ENCODE measurements at regions not wholly inside any gene's neighbourhood (a gene's known extent, or its start where the extent isn't known, plus 50 kb on each side); places are given as distances from the start of the nearest gene placed in this dataset.

DNA sequence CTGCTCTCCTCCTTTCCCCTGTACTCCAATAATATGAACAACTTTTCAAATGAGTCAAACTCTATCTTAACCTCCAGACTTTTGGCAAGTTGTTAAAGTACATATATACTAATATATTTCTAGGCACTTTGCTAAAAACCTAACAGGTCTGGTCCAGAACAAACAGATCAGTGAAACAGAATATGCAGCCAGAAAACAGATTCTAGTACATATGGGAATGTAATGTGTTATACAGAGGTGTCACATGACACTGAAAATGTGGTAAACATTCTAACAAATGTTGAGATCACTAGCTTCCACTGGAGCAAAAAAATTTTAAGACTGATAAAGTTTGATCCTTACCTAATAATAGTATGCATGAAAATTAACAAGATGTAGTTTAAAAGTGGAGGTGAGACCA lies 136.9 kb downstream of the OR2K2 start:
- no peak for DNase-seq

DNA sequence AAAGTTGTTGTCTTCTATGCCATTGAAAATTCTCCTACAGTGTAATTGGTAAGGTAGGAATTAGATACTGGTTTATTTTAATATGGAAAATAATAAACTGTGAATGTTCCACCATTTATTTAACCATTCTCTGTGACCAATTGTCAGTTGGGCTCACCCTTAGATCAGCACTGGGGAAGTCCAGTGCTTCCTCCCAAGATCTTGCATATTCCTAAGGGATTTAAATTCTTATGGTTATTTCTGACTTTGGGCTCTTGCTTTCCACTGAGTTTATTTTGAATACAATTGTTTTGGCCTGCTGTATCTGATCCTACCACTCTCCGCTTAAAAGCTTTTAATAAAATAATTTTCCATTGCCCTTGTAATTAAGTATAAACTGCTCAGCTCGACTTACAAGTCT lies 137.4 kb downstream of the OR2K2 start:
- DNase-seq = no peak

DNA sequence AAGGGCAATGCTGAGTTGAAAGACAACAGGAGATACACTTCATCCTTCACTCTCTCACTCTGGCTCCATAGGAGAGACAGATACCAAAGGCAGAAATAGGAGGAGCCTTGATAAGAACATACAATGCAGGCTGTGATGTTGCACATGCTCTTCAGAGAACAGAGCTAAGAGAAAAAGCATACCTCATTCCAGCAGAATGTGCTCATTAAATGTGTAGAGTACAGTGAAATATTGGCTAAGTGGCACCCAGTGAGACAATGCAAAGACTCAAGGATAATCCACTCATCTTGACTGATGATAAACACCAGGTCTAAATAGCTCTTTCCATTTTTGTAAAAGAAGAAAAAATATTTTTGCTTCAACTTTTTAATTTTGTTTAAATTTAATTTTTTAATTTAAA lies 139.7 kb downstream of the OR2K2 start:
- no peak for DNase-seq

DNA sequence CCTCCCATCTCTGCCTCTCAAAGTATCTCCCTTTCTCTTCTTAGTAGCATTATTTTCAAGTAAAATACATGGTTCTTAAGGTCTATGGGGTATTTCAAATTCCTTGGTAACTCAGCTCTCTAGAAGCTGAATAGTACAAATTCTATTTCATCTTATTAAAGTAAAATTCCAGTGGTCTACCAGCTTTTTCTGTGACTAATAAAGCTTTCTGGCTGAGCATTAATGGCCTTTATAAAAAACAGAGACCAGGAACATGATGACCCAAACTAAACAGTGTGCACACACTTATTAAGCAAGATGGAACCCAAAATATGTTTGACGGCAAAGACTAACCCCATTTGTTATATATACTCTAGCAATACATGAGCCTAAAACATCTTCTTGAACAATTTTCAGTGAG lies 142.6 kb downstream of the OR2K2 start:
- DNase-seq = no peak

DNA sequence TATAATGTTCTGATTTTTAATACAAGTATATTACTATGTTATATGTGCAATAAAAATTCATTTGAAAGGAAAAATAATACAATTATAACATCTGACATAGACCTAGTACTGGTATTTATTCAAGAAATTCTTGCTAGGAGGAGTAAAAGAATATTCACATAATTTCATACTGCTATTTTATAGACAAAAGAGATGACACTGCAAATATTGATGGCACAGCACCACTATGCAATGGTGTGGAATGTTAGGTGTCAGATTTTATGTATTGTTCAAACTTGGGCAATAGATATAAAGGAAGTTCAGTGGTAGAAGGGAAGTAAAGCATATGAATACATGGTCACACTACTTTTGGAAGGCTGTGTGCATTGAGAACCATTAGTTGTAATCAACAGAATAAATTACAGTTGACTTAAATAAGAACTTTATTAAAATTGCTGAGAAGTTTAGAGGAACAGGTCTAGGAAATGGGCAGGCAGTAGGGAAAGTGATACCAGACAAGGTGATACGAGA lies 143.9 kb downstream of the OR2K2 start:
- no peak for DNase-seq

DNA sequence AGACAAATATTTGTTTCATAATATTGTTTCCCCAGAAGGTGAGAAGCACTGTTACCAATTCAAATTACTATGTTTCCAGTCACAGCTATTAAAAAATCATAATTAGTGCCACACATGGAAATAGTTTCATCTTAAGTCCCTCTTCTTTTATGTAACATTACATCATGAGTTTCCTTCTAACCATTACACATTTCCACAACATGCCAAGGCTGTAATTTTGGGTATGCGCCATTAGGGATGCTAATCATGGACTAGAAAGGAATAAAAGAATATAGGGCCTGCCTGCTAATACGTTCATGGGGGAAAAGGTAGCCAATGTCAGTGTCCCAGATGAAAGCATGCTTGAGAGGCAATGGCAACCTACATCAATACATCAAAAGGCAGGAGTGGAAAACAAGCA lies 142.5 kb upstream of the LPAR1 start:
- DNase-seq = no peak

DNA sequence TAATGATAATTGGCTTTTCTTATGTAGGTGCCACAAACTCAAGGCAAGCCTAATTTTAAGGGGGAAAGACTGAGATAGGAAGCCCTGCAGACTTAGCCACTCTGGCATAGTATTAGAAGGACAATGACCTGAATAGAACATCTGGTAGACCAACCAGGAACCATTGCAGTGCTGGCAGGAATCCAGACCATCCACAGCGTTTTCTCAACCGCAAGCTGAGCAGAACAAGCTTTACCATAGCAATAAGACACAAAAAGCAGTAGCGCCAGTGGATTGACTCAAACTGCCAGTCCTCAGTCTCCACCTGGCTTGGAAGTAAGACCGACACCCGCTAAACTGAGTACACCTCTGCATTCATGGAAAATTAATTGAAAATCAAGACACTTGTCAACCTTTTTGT lies 141.3 kb upstream of the LPAR1 start:
- DNase-seq = peak; percentile 0

DNA sequence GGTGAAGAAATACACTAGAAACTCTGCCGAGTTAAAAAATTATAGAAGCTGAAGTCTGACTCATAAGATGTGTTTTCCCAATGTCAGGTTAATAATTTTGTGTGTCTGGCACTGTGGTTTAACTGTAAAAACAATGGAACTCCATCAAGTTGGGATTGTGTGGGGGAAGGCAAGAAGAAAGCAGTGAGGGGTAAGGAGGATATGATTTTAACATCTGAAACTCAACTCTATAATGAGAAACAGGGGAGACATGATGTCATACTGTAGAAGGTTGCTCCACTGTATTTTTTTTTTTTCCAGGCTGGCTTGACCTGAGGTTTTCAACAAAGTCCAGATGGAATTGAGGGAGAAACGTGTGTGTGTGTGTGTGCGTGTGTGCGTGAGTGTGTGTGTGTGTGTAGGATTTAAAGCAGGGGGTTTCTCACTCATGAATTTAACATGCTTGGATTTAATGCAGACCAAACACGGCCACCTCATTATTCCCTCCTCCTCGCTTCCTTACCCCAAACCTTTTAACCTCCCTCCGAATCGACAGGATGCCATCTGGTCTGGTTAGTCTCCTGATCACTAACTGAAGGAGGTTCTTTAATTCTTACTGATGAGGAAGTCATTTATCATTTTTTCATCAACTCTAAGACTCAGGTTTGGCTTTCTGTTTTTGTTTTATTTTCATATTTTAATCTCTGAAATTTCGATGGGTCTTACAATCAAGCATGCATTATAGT lies 140.2 kb upstream of the LPAR1 start:
- no peak for DNase-seq

DNA sequence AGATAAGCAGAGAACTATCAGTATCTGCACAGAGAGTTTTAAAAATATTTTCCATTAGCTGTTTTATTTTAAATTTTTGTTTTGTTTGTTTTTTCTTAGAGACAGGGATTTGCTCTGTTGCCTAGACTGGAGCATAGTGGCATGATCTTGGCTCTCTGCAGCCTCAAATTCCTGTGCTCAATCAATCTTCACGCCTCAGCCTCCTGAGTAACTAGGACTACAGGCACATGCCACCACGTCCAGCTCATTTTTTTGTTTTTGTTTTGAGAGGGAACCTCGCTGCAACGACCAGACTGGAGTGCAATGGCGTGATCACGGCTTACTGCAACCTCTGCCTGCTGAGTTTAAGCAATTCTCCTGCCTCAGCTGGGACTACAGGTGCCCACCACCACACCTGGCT lies 138.2 kb upstream of the LPAR1 start:
- no peak for DNase-seq

DNA sequence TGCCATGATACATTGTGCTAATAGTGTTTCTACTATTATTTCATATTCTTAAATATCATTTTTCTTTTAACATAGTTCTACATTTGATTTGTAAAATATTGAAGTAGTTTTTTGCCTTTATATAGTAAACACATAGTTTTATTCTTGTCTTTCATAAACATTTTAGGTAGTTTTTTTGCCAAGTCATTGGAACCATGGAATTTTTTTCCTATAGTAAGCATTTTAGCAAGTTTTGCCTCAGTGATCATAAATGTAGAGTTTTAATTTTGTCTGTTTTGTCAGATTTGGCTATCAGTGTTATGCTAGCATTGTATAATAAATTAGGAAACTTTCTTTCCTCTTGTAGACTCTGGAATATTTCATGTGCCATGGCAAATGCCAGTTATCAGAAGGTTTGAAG lies 137.1 kb upstream of the LPAR1 start:
- no peak for DNase-seq

DNA sequence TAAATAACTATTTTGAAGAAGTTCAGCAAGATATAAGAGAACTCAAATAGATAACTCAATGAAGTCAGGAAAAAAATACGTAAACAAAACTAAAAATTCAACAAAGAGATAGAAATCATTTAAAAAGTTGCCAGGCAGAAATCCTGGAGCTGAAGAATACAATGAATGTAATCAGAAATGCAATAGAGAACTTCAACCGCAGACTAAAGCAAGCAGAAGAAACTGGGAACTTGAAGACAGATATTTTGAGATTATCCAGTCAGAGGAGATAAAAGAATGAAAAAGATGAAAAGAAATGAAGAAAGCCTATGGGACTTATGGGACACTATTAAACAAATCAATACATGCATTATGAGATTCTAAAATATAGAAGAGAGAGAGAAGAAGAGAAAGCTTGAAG lies 129.1 kb upstream of the LPAR1 start:
- no peak for DNase-seq

DNA sequence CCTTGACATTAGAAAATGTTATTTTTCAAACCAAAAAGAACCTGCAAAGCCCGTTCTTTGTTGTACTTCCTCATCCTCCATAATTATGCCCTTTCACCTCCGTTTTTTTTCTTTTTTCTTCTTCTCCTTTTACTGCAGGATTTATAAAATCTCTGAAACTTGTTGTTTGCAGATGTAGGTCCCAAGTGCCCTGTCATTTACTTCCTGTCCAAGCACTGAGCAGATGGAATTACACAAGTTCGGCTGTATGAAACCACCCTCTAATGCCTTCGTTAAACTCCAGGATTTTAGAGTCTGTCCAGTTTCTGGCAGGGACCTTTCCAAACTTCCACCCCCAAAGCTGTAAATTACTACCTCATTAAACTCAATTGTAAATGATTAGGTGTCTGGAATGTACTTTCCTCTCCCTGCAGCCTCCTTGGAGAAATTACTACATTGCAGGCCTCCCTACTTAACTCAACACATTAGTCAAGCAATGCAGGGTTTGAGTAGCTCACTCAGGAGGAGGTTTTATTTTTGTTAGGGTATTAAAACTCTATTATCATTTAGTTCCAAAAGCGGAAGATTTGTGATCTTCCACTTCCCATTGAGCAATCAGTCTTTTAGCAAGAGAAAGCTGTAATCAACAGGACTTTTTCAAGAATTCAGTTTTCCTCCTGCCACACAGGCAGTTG lies 125.6 kb upstream of the LPAR1 start:
- no peak for DNase-seq

DNA sequence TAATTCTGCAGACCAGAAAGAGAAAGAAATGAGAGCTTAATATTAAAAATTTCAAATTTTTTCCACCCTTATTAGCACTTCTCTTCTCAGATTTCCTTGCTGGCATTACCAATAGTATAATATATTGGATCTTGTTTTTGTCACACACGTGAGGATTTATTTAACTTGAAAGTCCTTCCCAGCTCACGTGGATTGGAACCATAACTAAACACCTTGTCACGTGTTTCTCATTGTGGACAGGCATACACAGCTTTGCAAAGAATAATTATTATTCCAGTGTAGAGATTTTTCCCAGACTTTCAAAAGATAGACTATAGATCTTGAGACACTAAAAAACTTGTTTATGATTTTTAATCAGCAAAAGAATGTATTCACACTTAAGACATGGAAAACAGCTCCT lies 123.8 kb upstream of the LPAR1 start:
- DNase-seq = no peak

DNA sequence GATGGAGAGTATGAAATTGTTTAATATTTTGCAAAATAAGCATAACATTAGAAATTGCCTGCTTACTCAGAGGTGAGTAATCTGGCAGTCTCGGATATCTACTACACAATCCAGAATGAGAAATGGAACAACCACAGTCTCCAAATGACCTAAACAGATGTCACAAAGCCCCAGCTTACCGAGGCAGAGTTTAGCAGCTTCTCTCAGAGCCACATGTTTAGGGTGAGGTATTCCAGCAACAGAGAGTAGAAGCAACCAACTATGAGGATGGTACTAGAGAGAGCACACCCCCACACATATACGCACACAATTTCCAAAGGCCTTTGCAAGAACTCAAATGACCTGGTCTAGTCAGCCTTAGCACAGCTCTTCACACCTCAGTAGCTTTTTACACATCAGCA lies 122.7 kb upstream of the LPAR1 start:
- no peak for DNase-seq

DNA sequence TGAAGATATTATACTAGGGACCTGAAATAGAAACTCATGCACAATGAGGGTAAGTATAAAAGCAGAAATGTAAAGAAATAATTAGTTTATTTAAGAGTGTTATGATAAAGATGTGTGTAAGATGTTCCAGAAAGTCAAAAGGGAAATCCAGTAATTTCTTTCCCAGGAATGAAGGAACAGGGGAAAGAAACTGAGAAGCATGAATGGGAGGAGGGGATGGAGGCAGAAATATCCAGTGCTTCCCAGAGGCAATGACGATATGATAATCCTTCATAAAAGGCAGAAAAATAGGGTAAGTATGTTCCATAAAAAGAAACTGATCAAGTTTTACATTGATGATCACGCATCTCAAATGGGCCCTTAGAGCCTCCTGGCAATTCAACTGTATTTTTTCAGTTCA lies 120.7 kb upstream of the LPAR1 start:
- no peak for DNase-seq

DNA sequence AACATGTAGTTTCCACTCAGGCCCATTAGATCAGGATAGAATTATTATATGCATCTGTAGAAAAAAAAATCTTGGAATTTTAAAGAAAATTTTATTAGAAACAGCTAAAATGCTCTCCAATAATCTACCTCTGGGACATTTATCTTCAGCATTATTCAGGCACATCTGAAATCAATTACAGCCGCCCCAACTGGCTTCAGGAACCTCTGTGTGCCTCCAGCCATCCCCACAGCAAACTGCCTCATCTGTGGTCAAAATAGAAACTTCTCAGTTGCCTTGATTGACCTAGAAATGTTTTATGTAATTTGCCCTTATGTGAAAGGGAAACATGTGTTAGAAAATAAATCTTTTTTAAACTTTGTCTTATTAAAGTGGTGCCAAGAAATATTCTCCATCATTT lies 120.1 kb upstream of the LPAR1 start:
- DNase-seq = no peak

DNA sequence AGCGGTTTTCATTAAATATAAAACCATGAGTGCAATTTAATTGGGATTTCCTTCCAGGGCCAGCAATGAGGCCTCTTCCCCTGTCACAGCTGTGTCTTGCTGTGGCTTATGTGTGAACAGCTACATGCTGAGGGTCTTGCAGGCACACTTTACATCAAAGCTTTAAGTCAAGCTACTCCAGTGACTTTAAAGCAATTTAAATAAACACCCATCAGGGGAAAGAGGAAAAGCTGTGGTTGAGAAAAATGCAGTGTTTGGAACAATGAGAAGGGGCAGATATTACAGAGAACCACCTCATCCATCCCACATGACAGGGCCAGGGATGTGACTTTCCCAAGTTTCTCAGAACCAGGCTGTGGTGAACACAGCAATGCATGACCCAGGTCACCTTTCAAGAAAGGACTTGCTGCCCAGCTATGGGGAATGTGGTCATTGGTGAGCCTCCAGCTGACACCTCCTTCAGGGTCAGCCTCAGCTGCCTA lies 115.9 kb upstream of the LPAR1 start:
- no peak for DNase-seq

DNA sequence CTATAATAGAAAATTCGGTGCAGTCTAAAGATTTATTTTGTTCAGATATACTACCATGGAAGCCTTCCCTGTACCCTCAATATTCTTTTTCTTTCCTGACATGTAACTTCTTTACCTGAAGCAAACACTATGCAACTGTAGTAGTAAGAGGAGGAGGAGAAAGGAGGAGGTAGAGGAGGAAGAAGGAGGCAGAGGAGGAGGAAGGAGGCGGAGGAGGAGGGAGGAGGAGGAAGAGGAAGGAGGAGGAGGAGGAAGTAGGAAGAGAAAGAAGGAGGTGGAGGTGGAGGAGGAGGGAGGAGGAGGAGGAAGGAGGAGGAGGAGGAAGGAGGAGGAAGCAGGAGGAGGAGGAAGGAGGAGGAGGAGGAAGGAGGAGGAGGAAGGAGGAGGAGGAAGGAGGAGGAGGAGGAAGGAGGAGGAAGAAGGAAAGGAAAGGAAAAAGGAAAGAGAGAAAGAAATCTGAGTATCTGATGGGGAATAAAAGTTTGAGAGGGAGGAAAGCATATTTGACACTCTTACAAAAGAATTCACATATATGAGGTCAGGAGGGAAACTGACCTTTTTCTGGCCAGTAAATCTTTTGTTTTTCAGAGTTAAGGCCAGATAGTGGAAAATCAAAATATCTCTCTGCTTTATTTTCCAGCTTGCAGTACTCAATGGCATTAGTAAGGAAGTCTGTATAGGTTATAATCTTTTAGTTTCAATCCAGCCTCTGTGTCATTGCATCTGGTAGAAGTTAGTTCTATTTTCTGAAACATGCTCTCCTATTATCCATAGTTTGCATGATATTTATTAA lies 114.5 kb upstream of the LPAR1 start:
- DNase-seq = no peak

DNA sequence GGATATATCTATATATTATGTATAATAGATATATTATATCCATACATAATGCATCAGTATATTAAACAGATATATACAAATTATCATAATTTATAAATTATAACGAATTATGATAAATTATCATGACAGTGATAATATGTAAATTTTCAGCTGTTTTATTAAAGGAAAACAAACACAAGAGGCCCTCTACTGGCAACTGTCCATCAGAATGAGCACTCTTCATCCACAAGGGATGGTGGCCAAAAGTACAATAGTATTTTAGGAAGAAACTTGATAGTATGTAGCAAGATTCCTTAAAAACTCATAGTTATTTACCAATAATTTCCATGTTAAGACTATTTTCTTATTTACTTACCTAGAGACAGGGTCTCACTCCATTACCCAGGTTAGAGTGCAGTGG lies 113.3 kb upstream of the LPAR1 start:
- no peak for DNase-seq

DNA sequence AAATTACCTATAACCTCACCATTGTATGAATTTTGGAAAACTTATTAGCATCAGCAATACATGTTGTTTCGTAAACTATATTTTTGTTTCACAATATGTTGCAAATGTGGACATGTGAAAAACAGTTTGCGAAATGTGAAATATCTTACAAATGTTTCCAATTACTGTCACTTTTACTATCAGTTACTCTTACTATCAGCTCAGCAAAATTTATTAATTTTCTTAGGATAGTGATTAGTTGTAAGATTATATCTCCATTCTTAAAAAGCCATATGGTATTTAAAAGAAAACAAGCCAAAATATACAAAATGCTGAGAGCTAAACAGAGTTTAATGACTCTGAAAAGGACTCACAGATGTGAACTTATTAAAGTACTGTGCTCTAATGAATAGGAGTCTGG lies 111.9 kb upstream of the LPAR1 start:
- no peak for DNase-seq

DNA sequence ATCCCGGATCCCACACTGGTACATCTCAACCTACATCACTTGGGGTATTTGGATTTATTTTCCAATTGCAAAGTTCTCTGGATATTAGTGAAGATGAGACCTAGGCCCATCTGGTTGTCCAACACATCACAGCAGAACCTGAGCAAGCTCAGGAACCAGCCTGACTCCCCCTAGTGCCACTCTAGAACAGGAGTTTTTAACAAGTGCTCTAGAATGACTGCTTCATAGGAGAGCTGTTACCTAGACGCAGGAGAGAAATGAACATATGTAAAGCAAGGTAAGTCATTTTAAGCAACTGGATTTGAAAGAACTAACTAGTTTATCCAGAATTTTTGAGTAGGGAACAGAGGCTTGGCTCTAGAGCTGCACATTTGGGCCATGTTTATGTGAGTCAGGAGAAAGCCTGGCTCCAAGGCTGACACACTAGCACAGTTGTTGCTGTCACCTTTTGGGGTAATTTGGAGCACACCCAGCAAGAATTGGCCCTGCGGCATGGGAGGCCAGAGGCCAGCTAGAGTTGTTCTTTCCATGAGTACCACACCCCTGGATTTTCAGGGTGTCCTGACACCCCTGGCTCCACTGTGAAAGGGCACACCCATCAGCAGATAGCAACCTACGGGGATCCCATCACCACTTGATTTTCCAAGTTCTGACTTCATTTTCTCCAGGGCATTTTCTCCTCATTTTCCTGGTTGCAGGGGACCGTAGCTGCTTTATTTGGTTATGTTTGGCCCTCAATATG lies 110.9 kb upstream of the LPAR1 start:
- no peak for DNase-seq

DNA sequence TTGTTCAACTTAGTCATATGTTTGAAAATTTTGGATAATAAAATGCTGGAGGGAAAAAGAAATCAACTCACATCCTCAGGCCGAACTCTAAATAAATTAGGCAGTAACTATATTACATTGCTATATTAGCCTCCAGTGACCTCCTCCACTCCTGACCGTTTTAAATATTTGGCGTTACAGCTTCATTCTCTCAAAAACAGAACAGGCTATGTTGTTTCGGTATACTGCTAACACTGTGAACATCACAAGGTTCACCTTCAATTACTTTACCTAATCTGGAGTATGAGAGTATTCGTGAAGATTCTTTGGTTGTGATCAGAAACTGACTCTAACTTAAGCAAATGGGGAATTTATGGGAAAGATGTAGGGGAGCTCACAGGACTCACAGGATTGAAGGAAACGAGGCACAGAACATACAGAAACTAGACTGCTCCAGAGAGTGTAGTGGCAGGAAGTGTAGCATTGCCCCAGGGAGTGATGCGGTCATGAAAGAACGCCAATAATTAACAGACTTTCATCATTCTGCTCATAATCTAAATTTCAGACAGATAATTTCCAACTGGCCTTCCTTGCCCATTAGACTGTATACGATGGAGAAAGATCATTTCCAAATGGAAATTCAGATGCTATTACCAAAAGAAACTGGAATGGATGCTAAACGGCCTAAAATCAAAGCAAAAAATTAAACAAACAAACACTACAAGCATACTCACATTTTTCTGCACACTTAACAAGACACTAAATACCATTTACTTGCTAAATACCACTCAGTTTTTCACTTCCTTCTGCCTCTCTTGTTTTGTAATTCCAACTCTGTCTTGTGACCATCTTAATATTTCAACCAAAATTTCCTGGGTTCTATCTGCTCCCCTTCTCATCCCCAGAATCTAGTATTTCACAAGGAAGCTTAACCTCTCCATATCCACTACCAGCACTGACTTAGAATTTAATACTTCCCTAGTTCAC lies 110.1 kb upstream of the LPAR1 start:
- DNase-seq = no peak

Measured in NCI-H345 (cell line).